ENCODE measurements at regions not wholly inside any gene's neighbourhood (a gene's known extent, or its start where the extent isn't known, plus 50 kb on each side); places are given as distances from the start of the nearest gene placed in this dataset.

GRCh38 chr11:21976210-21976609, 216.7 kb upstream of the ANO5 start:
- no peaks in the 10 kb centered on the region for H3K36me3 ChIP-seq
- no peak overlapping the region for H3K4me3 ChIP-seq
- DNase-seq = no peak
- no peaks in the 10 kb centered on the region for H3K27me3 ChIP-seq
- H3K27ac ChIP-seq = no peak overlapping the region
- WGBS, 5 donors = 76 to 81% (median 80%) methylated on average over 8 of the region's 8 CpGs
- H3K4me1 ChIP-seq = no peaks in the 10 kb centered on the region
- intact Hi-C loops (cut with DNase I; ENCODE audit: low total_unique reads) = no loop called here
- no peaks in the 10 kb centered on the region for H3K9me3 ChIP-seq
- TF ChIP-seq POLR2A (IDR thresholded peaks at IDR 0.05) = no peak
- TF ChIP-seq EP300 (IDR thresholded peaks at IDR 0.05) = no peak
- TF ChIP-seq POLR2AphosphoS5 (IDR thresholded peaks at IDR 0.05) = no peak
- TF ChIP-seq, protein P1, sequence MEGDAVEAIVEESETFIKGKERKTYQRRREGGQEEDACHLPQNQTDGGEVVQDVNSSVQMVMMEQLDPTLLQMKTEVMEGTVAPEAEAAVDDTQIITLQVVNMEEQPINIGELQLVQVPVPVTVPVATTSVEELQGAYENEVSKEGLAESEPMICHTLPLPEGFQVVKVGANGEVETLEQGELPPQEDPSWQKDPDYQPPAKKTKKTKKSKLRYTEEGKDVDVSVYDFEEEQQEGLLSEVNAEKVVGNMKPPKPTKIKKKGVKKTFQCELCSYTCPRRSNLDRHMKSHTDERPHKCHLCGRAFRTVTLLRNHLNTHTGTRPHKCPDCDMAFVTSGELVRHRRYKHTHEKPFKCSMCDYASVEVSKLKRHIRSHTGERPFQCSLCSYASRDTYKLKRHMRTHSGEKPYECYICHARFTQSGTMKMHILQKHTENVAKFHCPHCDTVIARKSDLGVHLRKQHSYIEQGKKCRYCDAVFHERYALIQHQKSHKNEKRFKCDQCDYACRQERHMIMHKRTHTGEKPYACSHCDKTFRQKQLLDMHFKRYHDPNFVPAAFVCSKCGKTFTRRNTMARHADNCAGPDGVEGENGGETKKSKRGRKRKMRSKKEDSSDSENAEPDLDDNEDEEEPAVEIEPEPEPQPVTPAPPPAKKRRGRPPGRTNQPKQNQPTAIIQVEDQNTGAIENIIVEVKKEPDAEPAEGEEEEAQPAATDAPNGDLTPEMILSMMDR (IDR thresholded peaks at IDR 0.05) = no peak

GRCh38 chr11:21983431-21983830, 209.5 kb upstream of the ANO5 start:
- no peak overlapping the region for H3K4me3 ChIP-seq
- H3K36me3 ChIP-seq = no peaks in the 10 kb centered on the region
- no peaks in the 10 kb centered on the region for H3K27me3 ChIP-seq
- TF ChIP-seq POLR2A (IDR thresholded peaks at IDR 0.05) (no peak), EP300 (IDR thresholded peaks at IDR 0.05) (no peak), POLR2AphosphoS5 (IDR thresholded peaks at IDR 0.05) (no peak)
- TF ChIP-seq, protein P1 (IDR thresholded peaks at IDR 0.05) = no peak
- H3K9me3 ChIP-seq = no peaks in the 10 kb centered on the region
- H3K4me1 ChIP-seq = no peaks in the 10 kb centered on the region
- no peak for DNase-seq
- no peak overlapping the region for H3K27ac ChIP-seq
- intact Hi-C loops (cut with DNase I; ENCODE audit: low total_unique reads) = no loop called here
- 65 to 79% (median 71%) methylated on average over 2 of the region's 2 CpGs for WGBS, 5 donors

- DNase-seq = no peak
- Histone ChIP-seq H3K4me3 (no peak overlapping the region), H3K27ac (no peak overlapping the region), H3K27me3 (no peaks in the 10 kb centered on the region), H3K4me1 (no peaks in the 10 kb centered on the region), H3K9me3 (no peaks in the 10 kb centered on the region), H3K36me3 (no peaks in the 10 kb centered on the region)
- 74 to 90% (median 78%) methylated on average over 2 of the region's 2 CpGs for WGBS, 5 donors
- intact Hi-C loops (cut with DNase I; ENCODE audit: low total_unique reads) = no loop called here
- TF ChIP-seq POLR2A (IDR thresholded peaks at IDR 0.05) = no peak
- no peak for TF ChIP-seq EP300 (IDR thresholded peaks at IDR 0.05)
- TF ChIP-seq POLR2AphosphoS5 (IDR thresholded peaks at IDR 0.05) = no peak
- TF ChIP-seq, protein P1 (IDR thresholded peaks at IDR 0.05) = no peak
Observed at GRCh38 chr11:21986361-21986760, 206.5 kb upstream of the ANO5 start.

- TF ChIP-seq, protein P1 (IDR thresholded peaks at IDR 0.05) = no peak
- no peak for TF ChIP-seq POLR2AphosphoS5 (IDR thresholded peaks at IDR 0.05)
- no peak for TF ChIP-seq EP300 (IDR thresholded peaks at IDR 0.05)
- TF ChIP-seq POLR2A (IDR thresholded peaks at IDR 0.05) = no peak
- intact Hi-C loops (cut with DNase I; ENCODE audit: low total_unique reads) = no loop called here
- 63 to 94% (median 80%) methylated on average over 1 of the region's 1 CpG for WGBS, 5 donors
Observed at GRCh38 chr11:21987261-21987660, 205.6 kb upstream of the ANO5 start.

More at GRCh38 chr11:21987261-21987660, 205.6 kb upstream of the ANO5 start:
- Histone ChIP-seq H3K4me1 (no peaks in the 10 kb centered on the region), H3K9me3 (no peaks in the 10 kb centered on the region), H3K36me3 (no peaks in the 10 kb centered on the region), H3K27me3 (no peaks in the 10 kb centered on the region), H3K4me3 (no peak overlapping the region), H3K27ac (no peak overlapping the region)
- no peak for DNase-seq

Data from stomach (tissue), 8 donors.